ENCODE measurements at regions not wholly inside any gene's neighbourhood (a gene's known extent, or its start where the extent isn't known, plus 50 kb on each side); places are given as distances from the start of the nearest gene placed in this dataset.

- TF ChIP-seq GATA2 (IDR thresholded peaks at IDR 0.05; ENCODE audit: low read depth, low read length) (no peak), GATA3 (IDR thresholded peaks at IDR 0.05; ENCODE audit: low read depth, low read length) (no peak)
Measured at GRCh38 chr13:104701591-104701990, 1635.4 kb upstream of the SLC10A2 start.

All from SH-SY5Y (cell line).